NB4 (cell line): ENCODE measurements at regions not wholly inside any gene's neighbourhood (a gene's known extent, or its start where the extent isn't known, plus 50 kb on each side); places are given as distances from the start of the nearest gene placed in this dataset.

Experiments
- CTCF ChIP-seq: IDR thresholded peaks from one replicate; pipeline ENCODE4 v1.5.1; 2012; ENCODE audit warnings: low read depth, low read length
- MAX ChIP-seq: IDR thresholded peaks from 2 replicates; pipeline ENCODE4 v1.6.1; 2011; ENCODE audit warnings: low read depth, low read length
- MYC ChIP-seq: IDR thresholded peaks from 2 replicates; pipeline ENCODE4 v1.6.1; 2011; ENCODE audit warnings: low read depth, low read length
- POLR2A ChIP-seq: IDR thresholded peaks from 2 replicates; pipeline ENCODE4 v1.6.1; 2011; ENCODE audit warnings: mild to moderate bottlenecking; ENCODE audit not compliant: insufficient read length; ENCODE audit errors: extremely low read depth

- TF ChIP-seq CTCF: no peak
- no peak for TF ChIP-seq MYC
- TF ChIP-seq MAX: no peak
- TF ChIP-seq POLR2A: no peak
Measured at GRCh38 chr3:76958274-76958673, 81.6 kb upstream of the ROBO2 start.
